GM23338 (cell line): ENCODE measurements at regions not wholly inside any gene's neighbourhood (a gene's known extent, or its start where the extent isn't known, plus 50 kb on each side); places are given as distances from the start of the nearest gene placed in this dataset.
A peak's percentile ranks its signal among the peaks of the same experiment; 100 is the strongest.

Source experiments
- ATAC-seq: fragments of 200-7000 bp; cut with Tn5 transposase; 3 replicates; pipeline ENCODE4 v1.9.1; 2020
- DNase-seq: peaks from one replicate; pipeline ENCODE4 v3.0.0-alpha.2; 2015; ENCODE audit warnings: low spot score
- H2AFZ ChIP-seq: fragments of 200-600 bp; sonication (generic); 2 replicates; pipeline ENCODE4 v1.8.0; 2016; ENCODE audit warnings: antibody characterized with exemption, mild to moderate bottlenecking, moderate library complexity
- H3F3A ChIP-seq: fragments of 200-600 bp; sonication (generic); replicated peaks from 2 replicates; pipeline ENCODE4 v1.8.0; 2017; ENCODE audit warnings: antibody characterized with exemption, mixed run types, low read depth
- H3K27ac ChIP-seq: fragments of 200-600 bp; sonication (generic); 2 replicates; pipeline ENCODE4 v1.6.1; 2016; ENCODE audit warnings: low read depth
- H3K27me3 ChIP-seq: fragments of 200-600 bp; sonication (generic); 2 replicates; pipeline ENCODE4 v1.8.0; 2016; ENCODE audit warnings: mild to moderate bottlenecking, mixed run types, moderate library complexity; ENCODE audit not compliant: insufficient read depth
- H3K36me3 ChIP-seq: fragments of 200-600 bp; sonication (generic); 2 replicates; pipeline ENCODE4 v1.8.0; 2016; ENCODE audit warnings: mild to moderate bottlenecking; ENCODE audit not compliant: insufficient read depth
- H3K4me1 ChIP-seq: fragments of 200-600 bp; sonication (generic); 2 replicates; pipeline ENCODE4 v1.8.0; 2016; ENCODE audit warnings: mild to moderate bottlenecking, moderate library complexity; ENCODE audit not compliant: insufficient read depth
- H3K4me2 ChIP-seq: fragments of 200-600 bp; sonication (generic); 2 replicates; pipeline ENCODE4 v1.7.1; 2017; ENCODE audit warnings: mixed run types
- H3K4me3 ChIP-seq: fragments of 200-600 bp; sonication (generic); 2 replicates; pipeline ENCODE4 v1.6.1; 2016; ENCODE audit warnings: mixed run types
- H3K79me2 ChIP-seq: fragments of 200-600 bp; sonication (generic); replicated peaks from 2 replicates; pipeline ENCODE4 v1.8.0; 2017; ENCODE audit warnings: mild to moderate bottlenecking; ENCODE audit not compliant: insufficient read depth
- H3K9me2 ChIP-seq: fragments of 200-600 bp; sonication (generic); 2 replicates; pipeline ENCODE4 v1.8.0; 2017; ENCODE audit not compliant: insufficient read depth
- H4K20me1 ChIP-seq: fragments of 200-600 bp; sonication (generic); replicated peaks from 2 replicates; pipeline ENCODE4 v1.8.0; 2017; ENCODE audit warnings: mild to moderate bottlenecking; ENCODE audit not compliant: insufficient read depth
- H3K27ac Mint-ChIP-seq: 2 replicates; pipeline ENCODE4 v1.8.0; 2020; ENCODE audit warnings: inconsistent platforms, mild to moderate bottlenecking, moderate library complexity, mixed read lengths
- H3K27me3 Mint-ChIP-seq: 3 replicates; pipeline ENCODE4 v1.8.0; 2022; ENCODE audit warnings: low read depth, mild to moderate bottlenecking, moderate library complexity, mixed read lengths, inconsistent platforms; ENCODE audit not compliant: insufficient read depth, poor library complexity
- H3K36me3 Mint-ChIP-seq: 3 replicates; pipeline ENCODE4 v1.8.0; 2021; ENCODE audit warnings: low read depth, mild to moderate bottlenecking, inconsistent platforms, moderate library complexity, mixed read lengths
- H3K4me1 Mint-ChIP-seq: 3 replicates; pipeline ENCODE4 v1.8.0; 2020; ENCODE audit warnings: mild to moderate bottlenecking, inconsistent platforms, mixed read lengths
- H3K4me3 Mint-ChIP-seq: 3 replicates; pipeline ENCODE4 v1.8.0; 2021; ENCODE audit warnings: moderate library complexity, mild to moderate bottlenecking, inconsistent platforms, mixed read lengths
- H3K9me3 Mint-ChIP-seq: 3 replicates; pipeline ENCODE4 v1.8.0; 2020; ENCODE audit warnings: moderate library complexity, mild to moderate bottlenecking, inconsistent platforms, mixed read lengths
- CREB1 ChIP-seq: fragments of 250-450 bp; sonication (Bioruptor Pico); IDR thresholded peaks from 2 replicates; pipeline ENCODE4 v1.5.0; 2020; ENCODE audit warnings: low read depth, mild to moderate bottlenecking, moderate library complexity
- CTCF ChIP-seq, 2 experiments: fragments of 200-600 bp in 1 of 2; sonication (generic) in 1 of 2; conservative IDR thresholded peaks; 2 replicates each; pipeline versions ENCODE4 v1.5.1 to v1.6.1; 2016 to 2017; ENCODE audit warnings: antibody characterized with exemption in 2 of 2, low read depth in 2 of 2, mild to moderate bottlenecking in 2 of 2, moderate library complexity in 1 of 2
- ETS1 ChIP-seq: IDR thresholded peaks from 2 replicates; pipeline ENCODE4 v1.6.1; 2016; ENCODE audit warnings: antibody characterized with exemption
- EZH2phosphoT487 ChIP-seq: fragments of 200-600 bp; sonication (generic); IDR thresholded peaks from one replicate; pipeline ENCODE4 v1.8.1; 2018; ENCODE audit warnings: antibody characterized with exemption; ENCODE audit not compliant: unreplicated experiment
- POLR2AphosphoS5 ChIP-seq: IDR thresholded peaks from 2 replicates; pipeline ENCODE4 v1.6.1; 2016; ENCODE audit warnings: antibody characterized with exemption, low read depth
- REST ChIP-seq: IDR thresholded peaks from one replicate; pipeline ENCODE4 v1.6.1; 2018; ENCODE audit warnings: antibody characterized with exemption; ENCODE audit not compliant: unreplicated experiment
- STAT1 ChIP-seq: IDR thresholded peaks from one replicate; pipeline ENCODE4 v1.6.1; 2016; ENCODE audit warnings: antibody characterized with exemption; ENCODE audit not compliant: unreplicated experiment
- ZNF114 ChIP-seq: fragments of 250-450 bp; sonication (Bioruptor Pico); IDR thresholded peaks from 2 replicates; pipeline ENCODE4 v1.5.0; 2020; ENCODE audit warnings: mild to moderate bottlenecking, moderate library complexity
- ZNF331 ChIP-seq: fragments of 250-450 bp; sonication (Bioruptor Pico); IDR thresholded peaks from 2 replicates; pipeline ENCODE4 v1.5.0; 2020; ENCODE audit warnings: low read depth, mild to moderate bottlenecking, moderate library complexity
- ZNF462 ChIP-seq: fragments of 250-450 bp; sonication (Bioruptor Pico); IDR thresholded peaks from 2 replicates; pipeline ENCODE4 v1.5.0; 2020; ENCODE audit warnings: mild to moderate bottlenecking, moderate library complexity

- TF ChIP-seq ETS1 (no peak), CTCF (conservative IDR thresholded peaks at IDR 0.05; ENCODE audit: low read depth in 2 of 2) (no peak)
These were observed 70.2 kb downstream of the ADRA2C start (continued) for GRCh38 chr4:3836406-3836755.

GRCh38 chr4:3836756-3837601 is 70.8 kb downstream of the ADRA2C start:
- Histone ChIP-seq H3F3A (no peaks in the 10 kb centered on the region), H4K20me1 (no peaks in the 10 kb centered on the region), H3K27me3 (no peaks in the 10 kb centered on the region), H3K4me3 (no peak overlapping the region), H3K79me2 (no peaks in the 10 kb centered on the region), H3K4me1 (peaks cover 9% of the 10 kb centered on the region), H2AFZ (no peak overlapping the region), H3K4me2 (no peak overlapping the region), H3K36me3 (no peaks in the 10 kb centered on the region), H3K9me2 (no peaks in the 10 kb centered on the region), H3K27ac (no peak overlapping the region)
- peak; percentile 69 for DNase-seq
- H3K4me1 Mint-ChIP-seq, result peaks cover 26% of the 10 kb centered on the region
- ATAC-seq, result no peak; the same call in 2 of the 3 replicates
- H3K36me3 Mint-ChIP-seq, result no peaks in the 10 kb centered on the region
- H3K27me3 Mint-ChIP-seq, result peaks cover 23% of the 10 kb centered on the region
- H3K4me3 Mint-ChIP-seq, result no peak overlapping the region; the same call in 2 of the 3 replicates
- H3K27ac Mint-ChIP-seq, result no peak overlapping the region
- H3K9me3 Mint-ChIP-seq, result peaks cover 3% of the 10 kb centered on the region; the same call in 1 of the 3 replicates
- TF ChIP-seq ZNF114 (CRISPR knock-in tag) (no peak), ETS1 (no peak), ZNF331 (CRISPR knock-in tag) (no peak), STAT1 (no peak), REST (no peak), POLR2AphosphoS5 (no peak), EZH2phosphoT487 (no peak), ZNF462 (CRISPR knock-in tag) (no peak), CREB1 (CRISPR knock-in tag) (no peak)
